Stimulated activated CD4-positive, alpha-beta T cell treated with anti-CD3 and anti-CD28 coated beads, Interleukin-4, amount 100 ng/mL, for 1 hour (primary cell): ENCODE measurements at regions not wholly inside any gene's neighbourhood (a gene's known extent, or its start where the extent isn't known, plus 50 kb on each side); places are given as distances from the start of the nearest gene placed in this dataset.
"Not testable (repeated sequence)": the region's sequence is repeated elsewhere in the genome, so short reads cannot be mapped to it uniquely, and the experiment has no call there.

Source experiments
- DNase-seq: peaks from one replicate; pipeline ENCODE4 v3.0.0-alpha.2; 2020

- no peak for DNase-seq
Measured at GRCh38 chr14:30227876-30228275, 300.2 kb upstream of the PRKD1 start.

GRCh38 chr14:30230719-30231118 lies 303.1 kb upstream of the PRKD1 start:
- no peak for DNase-seq

- DNase-seq = no peak
Measured at GRCh38 chr14:30234966-30235365, 307.3 kb upstream of the PRKD1 start.

GRCh38 chr14:30235485-30235884 lies 307.8 kb upstream of the PRKD1 start:
- no peak for DNase-seq

- DNase-seq = no peak
Measured at GRCh38 chr14:30238936-30239335, 311.3 kb upstream of the PRKD1 start.

- no peak for DNase-seq
Measured at GRCh38 chr14:30240018-30240417, 312.4 kb upstream of the PRKD1 start.

- no peak for DNase-seq
Measured at GRCh38 chr14:30240685-30241084, 313.0 kb upstream of the PRKD1 start.

- DNase-seq = no peak
Measured at GRCh38 chr14:30242744-30243143, 315.1 kb upstream of the PRKD1 start.

- DNase-seq = no peak
Measured at GRCh38 chr14:30243207-30243606, 315.6 kb upstream of the PRKD1 start.

- no peak for DNase-seq
Measured at GRCh38 chr14:30243805-30244204, 315.2 kb upstream of the G2E3 start.

GRCh38 chr14:30244348-30244747 lies 314.6 kb upstream of the G2E3 start:
- DNase-seq = not testable (repeated sequence)

GRCh38 chr14:30251017-30251416 lies 307.9 kb upstream of the G2E3 start:
- DNase-seq = no peak

GRCh38 chr14:30251557-30252100 lies 307.3 kb upstream of the G2E3 start:
- DNase-seq = no peak

- no peak for DNase-seq
Measured at GRCh38 chr14:30252151-30252550, 306.8 kb upstream of the G2E3 start.

GRCh38 chr14:30252783-30253674 lies 305.9 kb upstream of the G2E3 start:
- no peak for DNase-seq

- no peak for DNase-seq
Measured at GRCh38 chr14:30256627-30257026, 302.3 kb upstream of the G2E3 start.

- DNase-seq = no peak
Measured at GRCh38 chr14:30257946-30258661, 300.9 kb upstream of the G2E3 start.

- no peak for DNase-seq
Measured at GRCh38 chr14:30260833-30261607, 297.9 kb upstream of the G2E3 start.

- no peak for DNase-seq
Measured at GRCh38 chr14:30264161-30264560, 294.8 kb upstream of the G2E3 start.

GRCh38 chr14:30266290-30266689 lies 292.7 kb upstream of the G2E3 start:
- no peak for DNase-seq

GRCh38 chr14:30267141-30267540 lies 291.8 kb upstream of the G2E3 start:
- no peak for DNase-seq

GRCh38 chr14:30270200-30271161 lies 288.5 kb upstream of the G2E3 start:
- peak; percentile 63 for DNase-seq
